GM12878 (cell line): ENCODE measurements at regions not wholly inside any gene's neighbourhood (a gene's known extent, or its start where the extent isn't known, plus 50 kb on each side); places are given as distances from the start of the nearest gene placed in this dataset.

Experiments used
- ATF7 ChIP-seq: fragments of 450-650 bp; IDR thresholded peaks from 2 replicates; pipeline ENCODE4 v1.6.1; 2016; ENCODE audit warnings: low read depth, mild to moderate bottlenecking
- CBX5 ChIP-seq: sonication (generic); IDR thresholded peaks from 2 replicates; pipeline ENCODE4 v1.6.1; 2016; ENCODE audit warnings: low read depth, moderate library complexity, mild to moderate bottlenecking, inconsistent platforms
- CTCF ChIP-seq, 3 experiments: IDR thresholded peaks in 2 of 3; conservative IDR thresholded peaks in 1 of 3; 2 replicates each; pipeline ENCODE4 v1.5.1; 2011; ENCODE audit warnings: low read depth in 3 of 3, low read length in 3 of 3, mild to moderate bottlenecking in 3 of 3, control low read depth in 2 of 3, moderate library complexity in 2 of 3, inconsistent platforms in 1 of 3, mixed read lengths in 1 of 3; ENCODE audit not compliant: control insufficient read depth in 2 of 3, insufficient read depth in 1 of 3; ENCODE audit errors: extremely low read depth in 1 of 3
- DPF2 ChIP-seq: fragments of 450-650 bp; IDR thresholded peaks from 2 replicates; pipeline ENCODE4 v1.6.1; 2017; ENCODE audit warnings: mild to moderate bottlenecking
- E2F8 ChIP-seq: fragments of 450-650 bp; IDR thresholded peaks from 2 replicates; pipeline ENCODE4 v1.6.1; 2018; ENCODE audit warnings: mild to moderate bottlenecking, low read depth, moderate library complexity; ENCODE audit not compliant: partially characterized antibody
- EP300 ChIP-seq, 2 experiments: fragments of 150-350 bp in 1 of 2; IDR thresholded peaks; 2 replicates each; pipeline ENCODE4 v1.6.1; 2011 to 2012; ENCODE audit warnings: low read depth in 2 of 2, low read length in 2 of 2, borderline replicate concordance in 1 of 2, improper control_type of control experiment in 1 of 2, inconsistent platforms in 1 of 2; ENCODE audit not compliant: control insufficient read depth in 1 of 2
- HDGF ChIP-seq: fragments of 450-650 bp; IDR thresholded peaks from 2 replicates; pipeline ENCODE4 v1.6.1; 2016; ENCODE audit warnings: antibody characterized with exemption
- NR2F1 ChIP-seq: fragments of 450-650 bp; conservative IDR thresholded peaks from 2 replicates; pipeline ENCODE4 v1.6.1; 2017; ENCODE audit warnings: mild to moderate bottlenecking
- POLR2A ChIP-seq: IDR thresholded peaks from 2 replicates; pipeline ENCODE4 v1.6.1; 2011; ENCODE audit warnings: low read depth, mild to moderate bottlenecking, low read length
- SRF ChIP-seq, 2 experiments: IDR thresholded peaks; 2 replicates each; pipeline ENCODE4 v1.6.1; 2011; ENCODE audit warnings: low read depth in 2 of 2, low read length in 2 of 2, mild to moderate bottlenecking in 1 of 2, moderate library complexity in 1 of 2
- YY1 ChIP-seq: IDR thresholded peaks from 2 replicates; pipeline ENCODE4 v1.6.1; 2011; ENCODE audit warnings: low read depth, mild to moderate bottlenecking, low read length
- ZBTB33 ChIP-seq: fragments of 450-650 bp; IDR thresholded peaks from 2 replicates; pipeline ENCODE4 v1.6.1; 2017; ENCODE audit warnings: mild to moderate bottlenecking
- ZNF24 ChIP-seq: fragments of 450-650 bp; IDR thresholded peaks from 2 replicates; pipeline ENCODE4 v1.6.1; 2017; ENCODE audit warnings: antibody characterized with exemption, mild to moderate bottlenecking
- ZNF592 ChIP-seq: fragments of 450-650 bp; IDR thresholded peaks from 2 replicates; pipeline ENCODE4 v1.6.1; 2017; ENCODE audit warnings: mild to moderate bottlenecking, moderate library complexity

- TF ChIP-seq ATF7: no peak
- TF ChIP-seq ZNF24: no peak
- TF ChIP-seq NR2F1: no peak
- no peak for TF ChIP-seq POLR2A
- TF ChIP-seq YY1: no peak
- no peak for TF ChIP-seq CBX5
- TF ChIP-seq ZBTB33: no peak
- TF ChIP-seq E2F8: no peak
- TF ChIP-seq CTCF (IDR thresholded peaks at IDR 0.05 in 2 of 3, conservative IDR thresholded peaks at IDR 0.05 in 1 of 3; ENCODE audit: control insufficient read depth in 2 of 3, extremely low read depth in 1 of 3, insufficient read depth in 1 of 3, low read depth in 3 of 3, low read length in 3 of 3): no peak
- no peak for TF ChIP-seq ZNF592
- no peak for TF ChIP-seq DPF2
- no peak for TF ChIP-seq SRF (IDR thresholded peaks at IDR 0.05; ENCODE audit: low read depth in 2 of 2, low read length in 2 of 2)
- TF ChIP-seq EP300 (IDR thresholded peaks at IDR 0.05; ENCODE audit: borderline replicate concordance in 1 of 2, control insufficient read depth in 1 of 2, low read depth in 2 of 2, low read length in 2 of 2): no peak
- no peak for TF ChIP-seq HDGF
Observed at GRCh38 chr11:88424881-88425280, 87.3 kb upstream of the CTSC start.
